Keratinocyte (primary cell): ENCODE measurements at regions not wholly inside any gene's neighbourhood (a gene's known extent, or its start where the extent isn't known, plus 50 kb on each side); places are given as distances from the start of the nearest gene placed in this dataset.
"Not testable (repeated sequence)": the region's sequence is repeated elsewhere in the genome, so short reads cannot be mapped to it uniquely, and the experiment has no call there.

ENCODE experiments used
- CTCF ChIP-seq, 3 experiments: IDR thresholded peaks in 1 of 3; conservative IDR thresholded peaks in 1 of 3; optimal IDR thresholded peaks in 1 of 3; 2 replicates in 2 of 3; 3 replicates in 1 of 3; pipeline versions ENCODE3 to v1.5.1; 2011; ENCODE audit warnings: low read length in 3 of 3, mild to moderate bottlenecking in 3 of 3, moderate library complexity in 2 of 3, control low read depth in 1 of 3, inconsistent platforms in 1 of 3; ENCODE audit not compliant: insufficient read depth in 2 of 3; ENCODE audit errors: extremely low read depth in 1 of 3
- EZH2 ChIP-seq: IDR thresholded peaks from one replicate; pipeline ENCODE4 v1.6.1; 2012; ENCODE audit warnings: inconsistent platforms, mild to moderate bottlenecking, low read length, moderate library complexity

GRCh38 chr4:9544851-9545250 is 100.6 kb downstream of the DEFB131A start:
- TF ChIP-seq CTCF (optimal IDR thresholded peaks at IDR 0.05 in 1 of 3, IDR thresholded peaks at IDR 0.05 in 1 of 3, conservative IDR thresholded peaks at IDR 0.05 in 1 of 3; ENCODE audit: extremely low read depth in 1 of 3, insufficient read depth in 2 of 3, low read length in 3 of 3); EZH2: not testable (repeated sequence)
